HepG2 (cell line): ENCODE measurements at regions not wholly inside any gene's neighbourhood (a gene's known extent, or its start where the extent isn't known, plus 50 kb on each side); places are given as distances from the start of the nearest gene placed in this dataset.
"Not testable (repeated sequence)": the region's sequence is repeated elsewhere in the genome, so short reads cannot be mapped to it uniquely, and the experiment has no call there.

ENCODE experiments used
- ATAC-seq: fragments of 200-7000 bp; cut with Tn5 transposase; 3 replicates; pipeline ENCODE4 v1.9.1; 2020; ENCODE audit warnings: mild to moderate bottlenecking, moderate library complexity
- BruUV-seq: library from RNA; stranded (reverse); fragments of 400-500 nt; replicated peaks from 2 replicates; lab custom pipeline; 2021; lab: Mats Ljungman, UMichigan
- CTCF ChIA-PET: fragments of 300-600 bp; formaldehyde crosslinking; extraction: SDS; loops from one replicate; lab custom pipeline; 2021; ENCODE audit warnings: low total read pairs, inconsistent platforms, low intra/inter-chr PET ratio; lab: Yijun Ruan, JAX
- POLR2A ChIA-PET: fragments of 350-600 bp; sonication (Branson Sonifier 250); formaldehyde crosslinking; loops from one replicate; lab custom pipeline; 2020; ENCODE audit warnings: antibody characterized with exemption, inconsistent platforms; lab: Yijun Ruan, JAX
- DNase-seq: peaks from one replicate; pipeline ENCODE4 v3.0.0-alpha.2; 2015; ENCODE audit warnings: low spot score
- FAIRE-seq: peaks from 3 replicates; lab custom pipeline; 2011; peaks lifted over from hg19 to GRCh38; lab: Jason Lieb, UNC
- H2AFZ ChIP-seq: one replicate; pipeline ENCODE4 v1.6.1; 2011; ENCODE audit warnings: low read length, inconsistent platforms
- H3K27ac ChIP-seq: fragments of 300-600 bp; 3 replicates; pipeline ENCODE4 v1.8.0; 2011; ENCODE audit warnings: mixed run types, mild to moderate bottlenecking, mixed read lengths, low read length, inconsistent platforms; ENCODE audit not compliant: insufficient read depth; ENCODE audit errors: extremely low read length
- H3K27me3 ChIP-seq, 2 experiments: fragments of 200-600 bp in 1 of 2; 2 replicates in 1 of 2; 3 replicates in 1 of 2; pipeline versions ENCODE4 v1.6.0 to v1.8.0; 2011; ENCODE audit warnings: low read length in 2 of 2, mild to moderate bottlenecking in 2 of 2, moderate library complexity in 2 of 2, inconsistent platforms in 1 of 2; ENCODE audit not compliant: insufficient read depth in 2 of 2, control insufficient read depth in 1 of 2
- H3K36me3 ChIP-seq, 2 experiments: fragments of 200-600 bp in 1 of 2; replicated peaks in 1 of 2; 2 replicates in 1 of 2; 3 replicates in 1 of 2; pipeline versions ENCODE4 v1.5.1 to v1.8.0; 2011; ENCODE audit warnings: low read length in 2 of 2, inconsistent platforms in 1 of 2; ENCODE audit not compliant: insufficient read depth in 2 of 2, control insufficient read depth in 1 of 2
- H3K4me1 ChIP-seq: 2 replicates; pipeline ENCODE4 v1.5.1; 2012; ENCODE audit warnings: low read length, inconsistent platforms; ENCODE audit not compliant: insufficient read depth
- H3K4me2 ChIP-seq: 2 replicates; pipeline ENCODE4 v1.6.0; 2011; ENCODE audit warnings: low read depth, low read length, inconsistent platforms
- H3K4me3 ChIP-seq, 3 experiments: fragments of 200-600 bp in 1 of 3; sonication (generic), shearing (Covaris generic) in 1 of 3; replicated peaks in 1 of 3; 2 replicates each; pipeline ENCODE4 v1.5.1; 2011 to 2016; ENCODE audit warnings: low read length in 3 of 3, inconsistent platforms in 2 of 3, low read depth in 2 of 3, mild to moderate bottlenecking in 2 of 3, control low read depth in 1 of 3, mixed read lengths in 1 of 3; ENCODE audit not compliant: insufficient read depth in 1 of 3
- H3K79me2 ChIP-seq: one replicate; pipeline ENCODE4 v1.6.1; 2011; ENCODE audit warnings: low read length, inconsistent platforms; ENCODE audit not compliant: insufficient read depth
- H3K9ac ChIP-seq: 2 replicates; pipeline ENCODE4 v1.6.0; 2011; ENCODE audit warnings: mild to moderate bottlenecking, low read depth, low read length, inconsistent platforms; ENCODE audit not compliant: insufficient read depth
- H3K9me3 ChIP-seq: 2 replicates; pipeline ENCODE4 v1.5.1; 2012; ENCODE audit warnings: mild to moderate bottlenecking, low read length
- H4K20me1 ChIP-seq: 2 replicates; pipeline ENCODE4 v1.6.0; 2011; ENCODE audit warnings: inconsistent platforms, mild to moderate bottlenecking, low read length, moderate library complexity; ENCODE audit not compliant: insufficient read depth
- ARNT2 ChIP-seq: sonication (generic); formaldehyde crosslinking; IDR thresholded peaks from 2 replicates; pipeline ENCODE4 v1.8.0; 2022; ENCODE audit warnings: mild to moderate bottlenecking, low read depth, missing genetic modification reagents, moderate library complexity
- SMAD9 ChIP-seq: sonication (generic); formaldehyde crosslinking; IDR thresholded peaks from 2 replicates; pipeline ENCODE4 v1.5.1; 2020; ENCODE audit warnings: mild to moderate bottlenecking, missing genetic modification reagents
- STAG1 ChIP-seq: sonication (generic); formaldehyde crosslinking; IDR thresholded peaks from 2 replicates; pipeline ENCODE4 v1.4.0; 2020; ENCODE audit warnings: missing genetic modification reagents
- ZNF136 ChIP-seq: sonication (generic); formaldehyde crosslinking; IDR thresholded peaks from 2 replicates; pipeline ENCODE4 v1.8.1; 2022; ENCODE audit warnings: low read depth, mild to moderate bottlenecking, moderate library complexity, missing genetic modification reagents
- WGBS: methylation state at CpG from one replicate; pipeline ENCODE4 v1.1.6; 2017; ENCODE audit warnings: low lambda C conversion rate; 5-methylcytosine and 5-hydroxymethylcytosine counted together
- in situ Hi-C: cut with HindIII; loops from 2 replicates; pipeline ENCODE4 v1.10.0; 2017; ENCODE audit warnings: low pct_unique_long_range_greater_than_20kb; ENCODE audit not compliant: extremely low pct_ligation_motif_present
- intact Hi-C: fragments of 100-400 bp; cut with micrococcal nuclease; formaldehyde crosslinking; loops from one replicate; pipeline ENCODE4 v1.10.0; 2022; ENCODE audit not compliant: unreplicated experiment
- TF ChIP-seq, protein P1 (sequence below): sonication (generic); formaldehyde crosslinking; IDR thresholded peaks from 2 replicates; pipeline ENCODE4 v1.4.0; 2020; ENCODE audit warnings: low read depth, mild to moderate bottlenecking, missing genetic modification reagents

DNA sequence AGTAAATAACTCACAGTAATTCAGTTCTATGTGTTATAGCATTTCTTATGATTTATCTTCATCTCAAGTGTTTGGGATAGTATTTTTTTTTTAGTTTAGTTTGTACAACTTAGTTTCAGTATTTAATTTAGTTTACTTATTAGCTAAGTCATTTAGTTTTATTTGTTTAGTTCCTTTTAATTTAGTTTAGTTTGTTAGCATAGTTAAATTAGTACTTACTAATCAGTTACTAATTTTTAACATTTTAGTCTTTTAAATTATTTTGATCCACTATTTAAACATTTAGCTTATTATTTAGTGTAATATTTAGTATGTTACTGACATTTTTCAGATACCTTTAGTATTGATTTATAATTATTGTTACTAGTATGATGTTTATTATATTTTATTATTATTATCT lies 85.2 kb upstream of the SIPA1L2 start (continued):
- TF ChIP-seq ARNT2 (CRISPR knock-in tag): no peak
- no peak for TF ChIP-seq SMAD9 (CRISPR knock-in tag)
- no peak for TF ChIP-seq STAG1
- TF ChIP-seq ZNF136 (CRISPR knock-in tag): no peak
- TF ChIP-seq, protein P1, sequence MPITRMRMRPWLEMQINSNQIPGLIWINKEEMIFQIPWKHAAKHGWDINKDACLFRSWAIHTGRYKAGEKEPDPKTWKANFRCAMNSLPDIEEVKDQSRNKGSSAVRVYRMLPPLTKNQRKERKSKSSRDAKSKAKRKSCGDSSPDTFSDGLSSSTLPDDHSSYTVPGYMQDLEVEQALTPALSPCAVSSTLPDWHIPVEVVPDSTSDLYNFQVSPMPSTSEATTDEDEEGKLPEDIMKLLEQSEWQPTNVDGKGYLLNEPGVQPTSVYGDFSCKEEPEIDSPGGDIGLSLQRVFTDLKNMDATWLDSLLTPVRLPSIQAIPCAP (CRISPR knock-in tag): no peak
- TF ChIP-seq, all 625 proteins: peak for 0

DNA sequence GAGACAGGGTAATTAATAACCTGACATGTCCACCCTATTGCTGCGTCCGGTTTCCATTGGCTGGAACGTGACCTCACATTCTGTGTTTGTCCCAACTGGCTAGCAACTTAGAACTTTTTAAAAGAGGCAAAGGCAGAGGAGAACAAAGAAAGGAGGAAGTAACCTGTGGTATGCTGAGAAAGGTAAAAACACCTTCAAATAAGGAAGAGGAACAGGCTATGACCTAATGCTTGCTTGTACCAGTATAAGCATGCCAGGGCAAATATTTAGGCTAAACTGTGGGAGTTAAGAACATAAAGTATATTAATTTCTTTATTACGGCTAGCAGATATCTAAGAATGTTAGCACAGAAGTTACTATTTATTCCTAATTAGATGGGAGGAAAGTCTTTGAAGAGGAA lies 87.3 kb upstream of the MAP10 start:
- H3K27me3 ChIP-seq, H2AFZ ChIP-seq, FAIRE-seq, H3K27ac ChIP-seq, in situ Hi-C loops, H3K9ac ChIP-seq, H3K4me2 ChIP-seq, H3K36me3 ChIP-seq, CTCF ChIA-PET, H3K4me1 ChIP-seq, H3K79me2 ChIP-seq, H3K9me3 ChIP-seq, H4K20me1 ChIP-seq, POLR2A ChIA-PET, ATAC-seq, DNase-seq, intact Hi-C loops, H3K4me3 ChIP-seq, BruUV-seq: not testable (repeated sequence)
- 1% methylated on average over 4 of the region's 4 CpGs for WGBS
